Tibial artery (tissue), 4 donors: ENCODE measurements at regions not wholly inside any gene's neighbourhood (a gene's known extent, or its start where the extent isn't known, plus 50 kb on each side); places are given as distances from the start of the nearest gene placed in this dataset.

Experiments
- DNase-seq, 2 donors: peaks; one replicate each; pipeline ENCODE4 v3.0.0-alpha.2; 2019
- H3K27ac ChIP-seq, 2 donors: fragments of 200-600 bp; sonication (generic) in 1 of 2; 1 replicate in 1 of 2; 2 replicates in 1 of 2; pipeline ENCODE4 v1.5.1; 2018 to 2019; ENCODE audit warnings: mild to moderate bottlenecking in 1 of 2
- H3K27me3 ChIP-seq, 2 donors: fragments of 200-600 bp; sonication (generic) in 1 of 2; one replicate each; pipeline versions ENCODE4 v1.5.1 to v1.6.0; 2016 to 2019
- H3K36me3 ChIP-seq, 3 donors: fragments of 200-600 bp; sonication (generic) in 2 of 3; one replicate each; pipeline ENCODE4 v1.5.1; 2016 to 2019; ENCODE audit warnings: mild to moderate bottlenecking in 2 of 3
- H3K4me1 ChIP-seq, 4 donors: fragments of 200-600 bp; sonication (generic) in 2 of 4; 1 replicate in 3 of 4; 2 replicates in 1 of 4; pipeline ENCODE4 v1.5.1; 2016 to 2019
- H3K4me3 ChIP-seq, 2 donors: fragments of 200-600 bp; sonication (generic) in 1 of 2; 1 replicate in 1 of 2; 2 replicates in 1 of 2; pipeline ENCODE4 v1.5.1; 2018 to 2019; ENCODE audit warnings: mild to moderate bottlenecking in 2 of 2
- H3K9me3 ChIP-seq, 3 donors: fragments of 200-600 bp; sonication (generic) in 1 of 3; one replicate each; pipeline ENCODE4 v1.5.1; 2016 to 2019
- CTCF ChIP-seq, 2 experiments: fragments of 200-600 bp in 1 of 2; fragments of 450-650 bp in 1 of 2; IDR thresholded peaks; one replicate each; pipeline ENCODE4 v1.5.1; 2017 to 2019; ENCODE audit warnings: antibody characterized with exemption in 2 of 2, mild to moderate bottlenecking in 1 of 2, moderate library complexity in 1 of 2
- intact Hi-C: fragments of 100-400 bp; cut with DNase I; formaldehyde crosslinking; loops from one replicate; pipeline ENCODE4 v1.15.0; 2023; ENCODE audit warnings: low total_unique reads

DNA sequence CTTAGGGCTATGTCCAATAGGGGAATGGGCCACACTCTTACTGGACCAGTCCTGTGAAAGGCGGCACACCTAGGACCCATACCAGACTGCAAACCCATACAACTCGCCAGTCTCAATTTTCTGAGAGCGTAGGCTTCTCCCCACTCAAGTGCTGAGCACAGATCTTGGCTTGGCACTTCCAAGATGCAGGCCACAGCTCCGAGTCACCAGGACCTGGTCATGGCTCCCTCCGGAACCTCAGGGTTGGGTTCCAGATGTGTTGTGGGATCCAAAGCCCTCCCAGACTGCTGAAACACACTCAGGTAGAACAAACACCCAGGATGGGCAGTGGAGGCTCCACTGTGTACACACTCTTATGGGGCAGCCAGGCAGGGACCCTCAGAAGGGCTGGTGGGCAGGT is 103.3 kb downstream of the TMEM144 start:
- TF ChIP-seq CTCF (IDR thresholded peaks at IDR 0.05): no peak
- Histone ChIP-seq H3K36me3 (no peaks in the 10 kb centered on the region), H3K4me1 (peaks cover 0 to 40% (median 16%) of the 10 kb centered on the region in 4 donors), H3K27ac (peak overlapping the region; percentile 76 to 83), H3K4me3 (no peak overlapping the region), H3K9me3 (no peaks in the 10 kb centered on the region), H3K27me3 (no peaks in the 10 kb centered on the region)
- DNase-seq: no peak
- intact Hi-C loops: no loop called here

DNA sequence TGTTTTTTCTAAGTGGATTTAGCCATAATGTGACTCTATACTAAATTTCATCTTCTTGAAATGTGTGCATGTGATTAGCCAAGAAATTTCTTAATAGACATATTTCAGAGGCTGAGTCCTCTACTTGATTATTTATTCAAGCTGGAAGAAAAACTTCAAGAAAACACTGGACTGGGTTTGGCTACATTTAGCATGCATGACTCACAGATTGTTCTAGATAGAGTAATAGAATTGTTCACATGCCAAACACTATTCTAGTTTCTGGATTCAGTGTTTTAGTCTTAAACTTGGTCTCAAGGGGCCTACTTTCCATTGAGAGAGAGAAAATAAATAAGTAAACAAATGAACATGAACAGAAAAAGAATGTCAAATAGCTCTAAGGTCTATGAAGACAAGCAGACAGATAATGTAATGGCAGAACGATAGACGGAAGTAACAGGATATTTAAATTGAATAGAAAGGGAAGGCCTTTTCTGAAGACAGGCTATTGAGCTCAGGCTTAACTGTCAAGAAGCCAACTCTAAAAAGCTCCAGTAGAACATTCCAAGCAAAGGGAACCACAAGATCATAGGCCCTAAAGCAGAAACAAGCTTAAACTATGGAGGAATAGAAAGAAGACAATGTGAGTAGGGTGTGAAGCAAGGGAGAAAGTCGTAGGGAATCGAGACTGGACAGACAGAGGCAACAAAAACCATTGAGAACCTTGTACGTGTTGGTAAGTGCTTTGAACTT is 104.6 kb downstream of the TMEM144 start:
- Histone ChIP-seq H3K9me3 (no peaks in the 10 kb centered on the region), H3K36me3 (no peaks in the 10 kb centered on the region), H3K4me1 (peaks cover 0 to 40% (median 16%) of the 10 kb centered on the region in 4 donors), H3K27ac (peak overlapping the region; percentile 76 to 83), H3K27me3 (no peaks in the 10 kb centered on the region), H3K4me3 (no peak overlapping the region)
- TF ChIP-seq CTCF (IDR thresholded peaks at IDR 0.05): no peak
- DNase-seq: no peak
- intact Hi-C loops: no loop called here

DNA sequence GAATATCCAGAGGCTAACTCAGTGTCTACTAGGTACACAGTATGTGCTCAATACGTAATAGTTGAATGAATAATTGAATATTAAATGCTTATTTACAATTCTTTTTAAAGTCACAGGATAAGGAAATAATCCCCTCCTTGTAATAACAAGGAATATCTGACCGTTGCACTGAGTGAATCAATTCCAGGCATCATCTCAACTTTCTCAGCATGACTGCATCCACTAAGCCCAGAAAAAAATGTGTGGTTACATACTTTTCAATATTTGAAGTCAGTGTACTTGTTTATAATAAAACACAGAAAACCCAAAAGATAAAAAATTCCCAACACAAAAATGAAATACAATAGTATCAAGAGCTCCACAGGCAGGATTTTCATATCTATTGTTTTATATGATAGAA is 105.4 kb downstream of the TMEM144 start:
- Histone ChIP-seq H3K36me3 (no peaks in the 10 kb centered on the region), H3K9me3 (no peaks in the 10 kb centered on the region), H3K27me3 (no peaks in the 10 kb centered on the region), H3K27ac (peak overlapping the region; percentile 75 to 83), H3K4me1 (peaks cover 0 to 40% (median 16%) of the 10 kb centered on the region in 4 donors), H3K4me3 (no peak overlapping the region)
- no peak for DNase-seq
- TF ChIP-seq CTCF (IDR thresholded peaks at IDR 0.05): no peak
- intact Hi-C loops: no loop called here

DNA sequence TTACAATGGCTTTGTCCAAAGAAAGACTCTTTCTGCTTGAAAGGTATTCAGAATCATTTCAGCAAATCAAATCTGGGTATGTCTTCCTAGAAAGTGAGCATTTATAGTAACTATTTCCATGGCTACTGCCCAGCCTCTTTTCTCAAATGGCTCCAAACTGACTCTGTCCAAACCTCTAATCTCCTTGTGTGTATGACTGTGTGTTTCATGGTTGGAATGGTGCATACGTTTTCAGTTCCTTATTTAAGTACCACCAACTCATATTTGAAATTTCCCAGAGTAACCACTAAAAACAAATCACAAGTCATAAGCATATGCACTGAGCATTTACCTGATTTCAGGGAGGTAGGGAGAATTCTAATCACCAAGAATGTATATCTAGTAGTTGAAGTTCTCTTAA is 106.0 kb downstream of the TMEM144 start:
- no peak for TF ChIP-seq CTCF (IDR thresholded peaks at IDR 0.05)
- peak overlapping the region; percentile 75 to 83 for H3K27ac ChIP-seq
- H3K4me1 ChIP-seq: peaks cover 0 to 40% (median 16%) of the 10 kb centered on the region in 4 donors
- no peak for DNase-seq
- H3K27me3 ChIP-seq: no peaks in the 10 kb centered on the region
- intact Hi-C loops: no loop called here
- H3K9me3 ChIP-seq: no peaks in the 10 kb centered on the region
- H3K4me3 ChIP-seq: no peak overlapping the region
- H3K36me3 ChIP-seq: no peaks in the 10 kb centered on the region

DNA sequence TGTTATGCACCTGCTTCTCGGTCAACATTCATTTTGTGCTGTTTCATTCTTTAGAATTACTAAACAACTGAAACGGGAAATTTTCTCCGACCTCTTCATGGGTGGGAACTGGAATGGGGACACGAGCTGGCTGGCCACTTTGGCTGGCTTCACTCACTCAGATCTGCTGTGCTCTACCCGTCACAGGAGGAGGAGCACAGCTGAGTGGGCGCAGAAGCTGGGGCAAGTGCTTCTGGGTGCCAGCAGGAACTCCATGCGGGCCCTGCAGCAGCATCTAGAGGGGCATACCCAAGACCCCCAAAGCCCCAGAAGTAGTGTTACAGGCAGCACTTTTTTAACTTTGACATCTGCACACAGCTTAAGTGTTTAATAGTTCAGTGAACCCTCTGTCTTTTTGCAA is 109.6 kb downstream of the TMEM144 start:
- no peak for TF ChIP-seq CTCF (IDR thresholded peaks at IDR 0.05)
- no peaks in the 10 kb centered on the region for H3K9me3 ChIP-seq
- peaks cover 0 to 20% (median 4%) of the 10 kb centered on the region in 4 donors for H3K4me1 ChIP-seq
- intact Hi-C loops: no loop called here
- no peak overlapping the region for H3K27ac ChIP-seq
- no peaks in the 10 kb centered on the region for H3K36me3 ChIP-seq
- no peaks in the 10 kb centered on the region for H3K27me3 ChIP-seq
- no peak overlapping the region for H3K4me3 ChIP-seq
- DNase-seq: no peak
